GM19043 (cell line): ENCODE measurements at regions not wholly inside any gene's neighbourhood (a gene's known extent, or its start where the extent isn't known, plus 50 kb on each side); places are given as distances from the start of the nearest gene placed in this dataset.
"Not testable (repeated sequence)": the region's sequence is repeated elsewhere in the genome, so short reads cannot be mapped to it uniquely, and the experiment has no call there.

Experiments
- ATAC-seq: cut with Tn5 transposase; IDR thresholded peaks from one replicate; pipeline ENCODE4 v1.9.1; 2021; ENCODE audit warnings: low read depth; ENCODE audit not compliant: unreplicated experiment

- no peak for ATAC-seq
Measured at GRCh38 chr6:69623357-69623756, 173.5 kb downstream of the LMBRD1 start.

DNA sequence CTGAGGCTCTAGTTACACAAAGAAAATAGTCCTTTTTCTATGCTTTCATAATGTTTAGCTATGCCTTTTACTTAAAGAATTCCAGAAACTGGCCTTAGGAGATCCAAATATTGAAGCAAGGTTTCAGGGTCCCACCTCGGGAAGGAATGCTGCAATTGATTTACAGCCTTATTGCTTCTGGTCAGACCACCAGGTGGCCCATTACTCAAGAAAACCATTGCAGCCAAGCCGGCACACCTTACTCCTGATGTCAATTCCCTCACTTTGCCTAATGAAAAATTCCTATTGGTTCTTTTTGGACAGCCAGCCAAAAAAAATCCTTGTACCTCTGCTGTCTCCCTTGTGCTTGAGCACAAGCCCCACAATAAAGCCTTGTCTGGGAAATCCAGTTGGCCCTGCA, 173.9 kb downstream of the LMBRD1 start:
- ATAC-seq = no peak

GRCh38 chr6:69622230-69622629, 174.6 kb downstream of the LMBRD1 start:
- no peak for ATAC-seq

DNA sequence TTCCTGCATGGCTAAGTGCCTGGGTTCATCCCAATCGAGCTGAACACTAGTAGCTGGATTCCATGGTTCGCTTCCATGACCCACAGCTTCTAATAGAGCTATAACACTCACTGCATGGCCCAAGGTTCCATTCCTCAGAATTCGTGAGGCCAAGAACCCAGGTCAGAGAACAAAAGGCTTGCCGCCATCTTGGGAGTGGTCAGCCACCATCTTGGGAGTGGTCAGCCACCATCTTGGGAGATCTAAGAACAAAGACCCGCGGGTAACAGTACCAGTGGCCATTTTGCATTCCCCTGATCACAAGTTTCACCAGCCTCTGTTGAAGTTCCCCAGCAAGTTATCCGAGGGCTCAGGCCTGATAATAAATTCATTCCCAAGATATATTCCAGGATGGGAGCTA, 179.6 kb downstream of the LMBRD1 start:
- ATAC-seq = no peak

DNA sequence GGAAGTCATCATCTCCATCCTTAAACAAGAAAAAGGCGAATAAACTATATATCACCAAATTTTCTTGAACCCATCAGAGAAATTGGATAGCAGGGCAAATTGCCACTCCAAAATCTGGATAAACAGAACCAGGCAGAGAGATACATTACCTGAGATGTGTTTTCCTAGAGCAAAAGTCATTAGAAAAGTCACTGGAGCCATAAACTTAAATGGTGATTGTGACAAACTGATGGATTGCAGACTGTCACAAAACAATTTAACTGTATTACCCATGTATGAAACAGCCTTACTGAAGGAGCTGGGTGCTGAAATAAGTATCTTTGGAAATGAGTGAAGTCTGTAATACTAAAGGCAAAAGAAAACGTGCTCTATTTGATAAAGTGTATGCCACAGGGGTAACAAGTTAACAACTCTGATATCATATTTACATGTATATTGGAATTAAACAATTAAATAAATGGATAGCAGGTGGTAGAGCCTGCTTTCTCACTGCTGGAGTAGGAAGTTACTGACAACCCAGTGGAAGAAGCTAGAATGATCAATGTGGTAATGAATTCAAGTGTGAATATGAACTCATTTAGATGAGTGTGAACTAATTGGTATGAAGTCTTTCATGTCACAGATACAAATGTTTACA, 186.9 kb downstream of the LMBRD1 start:
- ATAC-seq = no peak

DNA sequence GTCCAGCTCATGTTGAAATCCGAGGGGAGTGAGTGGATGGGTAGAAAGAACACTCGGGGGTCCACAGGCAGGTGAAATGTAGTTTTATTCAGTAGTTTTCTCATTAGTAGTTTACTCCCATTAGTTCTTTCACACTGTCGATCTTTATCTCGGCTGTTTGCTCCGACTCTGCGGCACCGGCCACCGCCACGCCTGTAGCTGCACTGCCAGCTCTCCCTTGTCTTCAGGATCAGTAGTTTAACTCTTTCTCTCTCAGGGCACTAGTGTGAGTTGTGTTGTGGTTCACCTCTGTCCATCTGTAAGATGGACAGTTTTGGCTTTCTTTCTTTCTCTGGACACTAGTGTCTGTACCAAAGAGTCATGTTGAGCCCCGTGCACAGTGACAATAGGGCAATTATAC, 195.7 kb downstream of the LMBRD1 start:
- no peak for ATAC-seq

DNA sequence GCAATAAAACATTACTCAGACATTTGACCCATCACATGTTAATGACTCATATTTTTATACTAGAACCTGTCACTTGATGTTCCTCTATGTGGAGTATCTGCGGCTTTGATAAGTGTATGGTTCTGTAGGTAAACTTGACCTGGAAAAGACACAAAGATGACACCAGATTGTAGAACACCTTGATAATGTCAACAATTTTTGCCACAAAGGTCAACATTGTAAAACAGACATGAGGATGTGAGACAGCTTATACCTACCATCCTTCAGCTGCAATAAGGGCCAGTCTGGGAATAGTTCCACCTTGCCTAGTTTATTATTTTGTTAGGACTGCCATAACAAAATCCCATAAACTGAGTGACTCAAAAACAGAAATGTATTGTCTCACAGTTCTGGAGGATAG, 202.4 kb downstream of the LMBRD1 start:
- no peak for ATAC-seq

GRCh38 chr6:69593706-69594105, 203.1 kb downstream of the LMBRD1 start:
- no peak for ATAC-seq

DNA sequence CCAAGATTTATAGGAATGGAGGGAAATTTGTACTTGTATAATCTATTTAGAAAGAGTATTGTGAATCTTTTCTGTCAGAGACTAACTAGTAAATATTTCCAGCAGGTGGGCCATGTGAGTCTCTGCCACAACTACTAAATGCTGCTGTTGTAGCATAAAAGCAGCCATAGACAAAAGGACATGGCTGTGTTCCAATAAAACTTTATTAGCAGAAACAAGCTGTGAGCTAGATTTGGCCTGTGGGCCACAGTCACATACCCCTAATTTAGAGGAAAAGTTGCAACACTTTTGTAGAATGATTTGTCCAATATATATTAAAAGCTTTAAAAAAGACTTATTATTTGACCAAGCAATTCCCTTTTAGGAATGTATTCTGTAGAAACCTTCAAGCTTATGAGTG, 207.2 kb downstream of the LMBRD1 start:
- ATAC-seq = no peak

DNA sequence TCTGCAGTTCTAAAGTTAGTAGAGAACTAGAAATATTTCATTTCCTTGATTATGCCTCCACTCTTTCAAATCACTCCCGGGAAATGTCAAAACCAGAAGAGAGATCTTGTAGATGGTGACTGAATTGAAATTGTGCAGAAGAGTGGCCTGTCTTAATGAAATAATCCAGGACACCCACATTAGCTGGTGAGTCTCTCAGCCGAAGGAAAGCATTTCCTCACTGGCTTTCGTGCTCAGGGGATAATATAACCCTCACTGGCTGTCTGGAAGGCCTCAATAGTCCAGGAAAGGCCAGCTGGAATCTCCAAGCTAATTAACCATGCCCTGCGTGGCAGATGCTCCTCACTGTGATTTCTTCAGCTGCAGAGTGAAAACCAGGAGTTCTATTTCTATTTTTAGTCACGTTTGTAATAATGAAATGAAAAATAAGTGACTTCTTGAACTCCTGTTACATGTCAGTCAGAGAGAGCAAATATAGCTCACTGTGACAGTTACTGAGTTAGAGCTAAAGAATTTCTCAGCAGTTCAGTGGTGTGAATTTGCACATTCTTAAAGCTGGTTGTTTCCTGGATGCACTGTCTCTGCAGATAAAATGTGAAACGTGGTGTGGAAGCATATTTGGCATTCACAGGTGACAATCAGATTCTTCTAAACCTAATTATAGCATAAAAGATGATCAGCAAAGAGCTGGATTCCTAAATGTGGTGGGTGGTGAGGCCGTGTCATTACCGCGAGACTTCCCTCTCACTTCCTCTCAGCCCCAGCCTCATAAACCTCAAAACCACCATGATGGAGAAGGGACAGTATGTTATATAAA, 211.7 kb downstream of the LMBRD1 start:
- peak; percentile 84 for ATAC-seq

DNA sequence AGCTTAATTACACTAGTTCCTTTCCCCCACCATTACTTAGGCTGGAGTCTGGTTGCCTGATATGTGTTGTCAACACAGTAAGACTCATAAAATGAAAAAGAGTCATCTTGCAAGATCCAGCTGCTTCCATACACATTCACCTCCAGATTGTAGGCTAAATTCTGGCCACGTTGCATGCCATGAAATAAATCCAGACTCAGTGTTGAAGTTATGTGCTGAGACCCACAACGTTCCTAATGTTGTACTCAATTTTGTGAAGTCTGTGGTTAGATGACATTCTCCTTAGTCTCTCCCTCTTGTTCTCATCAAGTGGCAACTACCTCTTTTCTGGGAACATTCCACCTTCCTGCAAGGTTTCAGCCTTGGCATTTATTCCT, 212.3 kb downstream of the LMBRD1 start:
- no peak for ATAC-seq

- no peak for ATAC-seq
Measured at GRCh38 chr6:69581581-69581980, 215.2 kb downstream of the LMBRD1 start.

GRCh38 chr6:69580706-69581105, 216.1 kb downstream of the LMBRD1 start:
- no peak for ATAC-seq

GRCh38 chr6:69578361-69578890, 218.4 kb downstream of the LMBRD1 start:
- ATAC-seq = no peak

- no peak for ATAC-seq
Measured at GRCh38 chr6:69571234-69571633, 225.6 kb downstream of the LMBRD1 start.

DNA sequence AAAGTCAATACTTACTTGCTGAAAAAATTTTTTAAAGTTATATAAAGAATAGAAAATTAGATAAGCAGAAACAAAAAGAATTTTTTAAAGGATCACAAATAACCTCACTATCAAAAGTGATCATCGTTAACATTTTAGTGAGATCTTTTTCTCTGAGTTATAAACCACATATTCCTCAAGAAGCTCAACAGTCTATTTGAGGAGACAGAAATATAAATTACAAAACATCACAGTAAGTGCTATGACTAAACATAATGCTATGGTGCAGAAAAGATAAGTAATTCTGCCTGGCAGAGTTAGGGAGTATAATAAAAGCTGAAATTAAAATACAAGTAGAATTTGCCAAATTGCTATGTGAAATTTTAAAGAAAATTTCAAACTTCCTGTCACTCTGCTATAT, 226.7 kb downstream of the LMBRD1 start:
- no peak for ATAC-seq

DNA sequence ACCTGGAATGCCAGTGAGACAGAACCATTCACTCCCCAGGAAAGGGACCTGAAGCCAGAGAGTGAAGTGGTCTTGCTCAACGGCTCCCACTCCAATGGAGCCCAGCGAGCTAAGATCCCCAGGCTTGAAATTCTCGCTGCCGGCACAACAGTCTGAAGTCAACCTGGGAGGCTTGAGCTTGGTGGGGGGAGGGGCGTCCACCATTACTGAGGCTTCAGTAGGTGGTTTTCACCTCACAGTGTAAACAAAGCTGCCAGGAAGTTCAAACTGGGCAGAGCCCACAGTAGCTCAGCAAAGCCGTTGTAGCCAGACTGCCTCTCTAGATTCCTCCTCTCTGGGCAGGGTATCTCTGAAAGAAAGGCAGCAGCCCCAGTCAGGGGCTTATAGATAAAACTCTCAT, 236.2 kb downstream of the LMBRD1 start:
- not testable (repeated sequence) for ATAC-seq

DNA sequence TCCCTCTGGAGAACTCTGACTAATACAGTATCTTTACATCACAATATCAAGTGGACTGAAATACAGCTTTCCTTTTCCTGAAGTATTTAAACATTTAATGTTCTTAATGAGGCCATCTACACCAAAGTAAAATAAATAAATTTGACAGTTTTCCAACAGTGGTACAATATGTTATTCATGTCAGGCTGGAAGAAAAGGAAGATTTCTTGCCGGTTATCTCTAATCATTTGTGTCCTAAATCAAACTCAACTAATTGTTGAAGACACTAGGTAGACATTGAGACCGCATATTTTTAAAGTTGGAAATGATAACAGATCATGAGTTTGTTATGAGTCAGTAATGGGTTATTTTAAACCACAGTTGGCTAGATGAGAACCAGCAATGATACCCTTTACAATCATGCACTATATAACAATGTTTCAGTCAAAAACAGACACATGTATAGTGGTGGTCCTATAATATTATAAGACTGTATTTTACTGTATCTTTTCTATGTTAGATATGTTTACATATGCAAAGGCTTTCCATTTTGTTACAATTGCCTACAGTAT, 241.6 kb downstream of the LMBRD1 start:
- no peak for ATAC-seq

GRCh38 chr6:69542494-69542893, 254.3 kb downstream of the LMBRD1 start:
- ATAC-seq = no peak

GRCh38 chr6:69527921-69528476, 268.8 kb downstream of the LMBRD1 start:
- no peak for ATAC-seq

GRCh38 chr6:69515480-69515879, 281.3 kb downstream of the LMBRD1 start:
- not testable (repeated sequence) for ATAC-seq
